Skeletal muscle tissue (tissue), 3 donors: ENCODE measurements at regions not wholly inside any gene's neighbourhood (a gene's known extent, or its start where the extent isn't known, plus 50 kb on each side); places are given as distances from the start of the nearest gene placed in this dataset.

Experiments
- H3K27ac ChIP-seq: one replicate; pipeline ENCODE4 v1.7.0; 2013; ENCODE audit warnings: mild to moderate bottlenecking, low read depth, low read length, inconsistent platforms
- H3K27me3 ChIP-seq, 3 donors: one replicate each; pipeline ENCODE4 v1.7.0; 2013; ENCODE audit warnings: low read length in 3 of 3; ENCODE audit not compliant: control insufficient read depth in 3 of 3, insufficient read depth in 3 of 3
- H3K36me3 ChIP-seq, 3 donors: one replicate each; pipeline ENCODE4 v1.7.0; 2013; ENCODE audit warnings: low read length in 3 of 3; ENCODE audit not compliant: control insufficient read depth in 3 of 3, insufficient read depth in 3 of 3
- H3K4me1 ChIP-seq, 3 donors: one replicate each; pipeline ENCODE4 v1.7.0; 2013; ENCODE audit warnings: low read length in 3 of 3, mild to moderate bottlenecking in 3 of 3; ENCODE audit not compliant: control insufficient read depth in 3 of 3, insufficient read depth in 3 of 3
- H3K4me3 ChIP-seq, 3 donors: one replicate each; pipeline ENCODE4 v1.7.0; 2013; ENCODE audit warnings: low read length in 3 of 3
- H3K9ac ChIP-seq, 3 donors: one replicate each; pipeline ENCODE4 v1.7.0; 2013; ENCODE audit warnings: low read length in 3 of 3, mild to moderate bottlenecking in 3 of 3, moderate library complexity in 2 of 3, low read depth in 1 of 3
- H3K9me3 ChIP-seq, 3 donors: one replicate each; pipeline ENCODE4 v1.7.0; 2013; ENCODE audit warnings: low read length in 3 of 3; ENCODE audit not compliant: control insufficient read depth in 3 of 3
- donor health status: Osteomylitis.

- Histone ChIP-seq H3K27ac (no peak overlapping the region), H3K4me3 (no peak overlapping the region), H3K27me3 (no peaks in the 10 kb centered on the region), H3K9me3 (no peaks in the 10 kb centered on the region), H3K36me3 (no peaks in the 10 kb centered on the region), H3K4me1 (peaks cover 0 to 13% (median 0%) of the 10 kb centered on the region in 3 donors), H3K9ac (no peak overlapping the region)
Observed at GRCh38 chr12:89135976-89136634, 216.2 kb downstream of the DUSP6 start.

GRCh38 chr12:89134213-89134770 is 218.0 kb downstream of the DUSP6 start:
- peaks cover 0 to 7% (median 0%) of the 10 kb centered on the region in 3 donors for H3K4me1 ChIP-seq
- H3K9ac ChIP-seq: no peak overlapping the region
- H3K36me3 ChIP-seq: no peaks in the 10 kb centered on the region
- H3K9me3 ChIP-seq: no peaks in the 10 kb centered on the region
- H3K27ac ChIP-seq: no peak overlapping the region
- no peak overlapping the region for H3K4me3 ChIP-seq
- no peaks in the 10 kb centered on the region for H3K27me3 ChIP-seq

- Histone ChIP-seq H3K27ac (no peak overlapping the region), H3K27me3 (no peaks in the 10 kb centered on the region), H3K4me3 (no peak overlapping the region), H3K9ac (no peak overlapping the region), H3K9me3 (no peaks in the 10 kb centered on the region), H3K36me3 (no peaks in the 10 kb centered on the region), H3K4me1 (no peaks in the 10 kb centered on the region)
Observed at GRCh38 chr12:89129167-89129870, 223.0 kb downstream of the DUSP6 start.

GRCh38 chr12:89126712-89127111 is 225.6 kb downstream of the DUSP6 start:
- no peaks in the 10 kb centered on the region for H3K9me3 ChIP-seq
- no peaks in the 10 kb centered on the region for H3K36me3 ChIP-seq
- H3K4me1 ChIP-seq: no peaks in the 10 kb centered on the region
- no peak overlapping the region for H3K9ac ChIP-seq
- no peaks in the 10 kb centered on the region for H3K27me3 ChIP-seq
- no peak overlapping the region for H3K27ac ChIP-seq
- H3K4me3 ChIP-seq: no peak overlapping the region

- H3K9ac ChIP-seq: no peak overlapping the region
- H3K27ac ChIP-seq: no peak overlapping the region
- H3K27me3 ChIP-seq: no peaks in the 10 kb centered on the region
- H3K36me3 ChIP-seq: no peaks in the 10 kb centered on the region
- H3K9me3 ChIP-seq: no peaks in the 10 kb centered on the region
- no peak overlapping the region for H3K4me3 ChIP-seq
- H3K4me1 ChIP-seq: no peaks in the 10 kb centered on the region
Observed at GRCh38 chr12:89122852-89123251, 229.4 kb downstream of the DUSP6 start.

GRCh38 chr12:89117448-89118034 is 234.8 kb downstream of the DUSP6 start:
- Histone ChIP-seq H3K36me3 (no peaks in the 10 kb centered on the region), H3K9me3 (no peaks in the 10 kb centered on the region), H3K4me3 (no peak overlapping the region), H3K4me1 (no peaks in the 10 kb centered on the region), H3K27me3 (no peaks in the 10 kb centered on the region), H3K27ac (no peak overlapping the region), H3K9ac (no peak overlapping the region)

- H3K9me3 ChIP-seq: no peaks in the 10 kb centered on the region
- H3K4me1 ChIP-seq: no peaks in the 10 kb centered on the region
- H3K36me3 ChIP-seq: no peaks in the 10 kb centered on the region
- H3K9ac ChIP-seq: no peak overlapping the region
- no peak overlapping the region for H3K4me3 ChIP-seq
- H3K27ac ChIP-seq: no peak overlapping the region
- H3K27me3 ChIP-seq: no peaks in the 10 kb centered on the region
Observed at GRCh38 chr12:89111964-89112363, 240.3 kb downstream of the DUSP6 start.

GRCh38 chr12:89108265-89108664 is 244.0 kb downstream of the DUSP6 start:
- Histone ChIP-seq H3K27ac (no peak overlapping the region), H3K9me3 (no peaks in the 10 kb centered on the region), H3K4me3 (no peak overlapping the region), H3K4me1 (no peaks in the 10 kb centered on the region), H3K9ac (no peak overlapping the region), H3K27me3 (no peaks in the 10 kb centered on the region), H3K36me3 (no peaks in the 10 kb centered on the region)

GRCh38 chr12:89106950-89107349 is 245.4 kb downstream of the DUSP6 start:
- H3K36me3 ChIP-seq: no peaks in the 10 kb centered on the region
- H3K9me3 ChIP-seq: no peaks in the 10 kb centered on the region
- no peaks in the 10 kb centered on the region for H3K27me3 ChIP-seq
- no peaks in the 10 kb centered on the region for H3K4me1 ChIP-seq
- no peak overlapping the region for H3K4me3 ChIP-seq
- no peak overlapping the region for H3K9ac ChIP-seq
- H3K27ac ChIP-seq: no peak overlapping the region

- Histone ChIP-seq H3K27ac (no peak overlapping the region), H3K27me3 (no peaks in the 10 kb centered on the region), H3K4me3 (no peak overlapping the region), H3K9ac (no peak overlapping the region), H3K36me3 (no peaks in the 10 kb centered on the region), H3K4me1 (no peaks in the 10 kb centered on the region), H3K9me3 (no peaks in the 10 kb centered on the region)
Observed at GRCh38 chr12:89105243-89105642, 247.1 kb downstream of the DUSP6 start.
